Inferior parietal cortex (tissue), 1 donor: ENCODE measurements at regions not wholly inside any gene's neighbourhood (a gene's known extent, or its start where the extent isn't known, plus 50 kb on each side); places are given as distances from the start of the nearest gene placed in this dataset.

Experiments used
- DNase-seq: peaks from one replicate; pipeline ENCODE4 v3.0.0-alpha.2; 2016; ENCODE audit errors: extremely low spot score

DNA sequence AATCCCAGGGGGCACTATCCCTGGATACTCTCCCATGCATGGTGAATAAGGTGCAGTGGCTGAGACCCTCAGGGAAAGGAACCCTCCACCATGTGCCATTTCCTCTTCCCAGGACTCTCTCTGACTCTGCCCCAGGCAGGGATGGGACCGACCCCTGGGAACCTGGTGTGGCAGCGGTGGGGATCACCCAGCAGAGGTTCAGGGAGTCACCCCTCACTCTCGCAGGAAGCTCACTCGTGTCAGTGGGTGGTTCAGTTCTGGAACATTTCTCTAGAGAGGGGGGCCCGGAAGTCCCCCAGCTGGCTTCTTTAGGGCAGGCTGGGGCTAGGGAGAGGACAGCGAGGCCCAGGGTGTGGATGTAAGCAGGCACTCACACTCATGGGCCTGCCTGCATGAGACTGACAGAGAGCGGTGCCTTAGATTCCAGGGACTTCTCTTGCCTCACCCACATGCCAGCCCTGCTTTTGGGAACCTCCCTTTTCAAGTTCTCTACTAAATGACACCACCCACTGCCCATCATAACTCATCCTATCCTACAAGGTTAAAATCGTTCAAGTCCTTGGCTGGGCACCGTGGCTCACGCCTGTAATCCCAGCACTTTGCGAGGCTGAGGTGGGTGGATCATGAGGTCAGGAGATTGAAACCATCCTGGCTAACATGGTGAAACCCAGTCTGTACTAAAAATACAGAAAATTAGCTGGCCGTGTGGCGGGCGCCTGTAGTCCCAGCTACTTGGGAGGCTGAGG is 109.7 kb upstream of the SDK2 start:
- no peak for DNase-seq

DNA sequence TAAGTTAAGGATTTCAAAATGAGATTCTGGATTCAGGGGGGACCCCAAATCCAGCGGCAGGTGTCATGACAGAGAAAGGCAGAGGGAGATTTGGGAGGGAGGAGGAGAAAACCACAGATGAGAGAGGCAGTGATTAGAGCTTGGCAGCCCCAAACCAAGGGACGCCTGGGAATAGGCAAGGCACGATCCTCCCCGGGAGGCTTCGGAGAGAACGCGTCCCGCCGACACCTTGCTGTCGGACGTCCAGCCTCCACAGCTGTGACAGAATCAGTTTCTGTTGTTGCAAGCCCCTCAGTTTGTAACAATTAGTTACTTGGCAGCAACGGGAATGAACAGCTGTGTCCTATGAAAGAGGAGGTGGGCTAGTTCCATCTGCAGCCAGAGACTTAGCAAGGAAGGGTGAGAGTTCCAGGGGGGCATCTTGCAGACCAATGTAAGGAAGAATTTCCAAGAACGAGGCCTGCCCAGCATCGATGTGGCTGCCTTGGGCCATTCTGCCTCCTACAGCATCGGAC is 110.7 kb upstream of the SDK2 start:
- DNase-seq: no peak

DNA sequence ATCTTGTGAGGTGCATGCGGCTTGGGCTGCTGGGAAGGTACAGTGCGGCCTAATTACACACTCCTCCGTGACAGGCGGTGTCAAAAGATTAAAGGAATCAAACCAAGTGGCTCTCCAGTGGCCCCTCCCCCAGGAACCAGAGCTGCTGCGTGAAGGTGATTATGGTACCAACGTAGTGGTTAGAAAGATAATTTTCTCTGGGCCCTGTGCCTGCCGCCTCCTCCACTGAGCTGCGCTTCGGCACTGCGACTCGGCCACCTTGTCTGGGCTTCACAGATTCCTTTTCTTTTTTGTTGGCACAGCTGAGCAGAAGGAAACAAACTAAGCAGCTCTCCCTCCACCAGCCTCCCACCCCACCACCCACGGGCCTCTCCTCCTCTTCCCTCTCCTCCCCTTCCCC is 113.2 kb upstream of the SDK2 start:
- DNase-seq: no peak

DNA sequence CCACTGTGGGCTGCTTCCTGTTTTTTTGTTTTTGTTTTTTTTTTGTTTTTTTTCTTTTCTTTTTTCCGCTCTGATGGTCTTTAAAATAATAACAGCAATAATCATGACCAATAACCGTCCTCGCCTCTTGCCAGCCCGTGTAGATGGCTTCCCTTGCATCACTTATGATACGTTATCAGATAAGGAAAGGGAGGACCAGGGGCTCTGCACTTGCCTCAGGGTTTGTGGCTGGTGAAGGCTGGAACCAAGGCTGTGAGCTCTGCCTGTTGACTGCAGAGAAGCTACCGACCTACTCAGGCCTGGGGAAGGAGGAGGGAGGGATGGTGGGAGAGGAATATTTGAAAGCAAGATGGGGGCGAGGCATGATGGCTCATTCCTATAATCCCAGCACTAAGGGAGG is 114.0 kb upstream of the SDK2 start:
- DNase-seq: no peak

DNA sequence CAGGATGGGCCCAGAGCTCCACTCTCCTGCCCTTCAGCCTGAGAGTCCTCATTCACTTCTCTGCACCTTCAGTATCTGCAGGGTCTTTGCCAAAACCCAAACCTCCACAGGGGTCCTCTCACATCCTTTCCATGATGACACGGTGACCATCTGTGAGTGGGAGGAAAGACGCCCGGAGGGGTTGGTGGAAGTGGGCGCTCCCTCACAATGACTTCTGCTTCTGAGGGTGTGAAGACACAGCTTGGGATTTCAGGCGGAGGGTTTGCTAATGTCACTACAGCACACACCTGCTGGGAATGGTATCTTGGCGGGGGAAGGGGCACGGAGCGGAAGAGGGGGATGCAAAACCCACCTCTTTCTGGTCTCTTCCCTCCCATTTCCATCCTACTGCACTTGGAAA is 115.1 kb upstream of the SDK2 start:
- DNase-seq: no peak

DNA sequence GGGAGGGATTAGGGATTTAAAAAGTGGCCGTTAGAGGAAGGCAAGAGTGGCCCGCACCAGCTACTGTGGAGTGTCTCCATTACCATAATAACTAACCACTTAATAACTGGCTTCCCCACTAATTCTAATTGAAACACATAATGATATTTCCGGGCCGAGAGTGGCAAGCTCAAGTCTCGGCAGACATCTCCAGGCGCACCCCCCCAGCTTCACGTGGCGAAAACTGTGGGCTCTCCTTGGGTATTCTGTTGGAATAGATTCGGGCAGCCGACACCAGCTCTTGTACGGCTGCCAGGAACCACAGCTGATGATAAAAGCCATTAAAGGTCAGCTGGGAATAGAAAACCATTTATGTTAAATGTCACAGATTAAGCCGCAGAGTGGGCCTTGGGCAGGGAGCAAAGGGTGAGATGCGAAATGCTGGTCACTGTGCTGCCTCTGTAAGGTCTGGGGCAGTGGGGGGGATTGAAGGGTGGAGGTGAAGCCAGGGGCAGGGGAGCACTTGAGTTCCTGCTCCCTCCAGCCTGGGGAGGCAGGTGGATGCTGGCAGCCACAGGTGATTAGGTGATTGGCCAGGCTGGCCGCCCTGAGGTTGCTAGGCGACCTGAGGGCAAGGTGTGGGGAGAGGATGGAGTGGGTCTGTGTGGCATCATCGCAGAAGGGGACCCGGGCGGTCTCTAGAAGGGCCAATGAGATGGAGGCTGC is 115.6 kb upstream of the SDK2 start:
- DNase-seq: no peak

DNA sequence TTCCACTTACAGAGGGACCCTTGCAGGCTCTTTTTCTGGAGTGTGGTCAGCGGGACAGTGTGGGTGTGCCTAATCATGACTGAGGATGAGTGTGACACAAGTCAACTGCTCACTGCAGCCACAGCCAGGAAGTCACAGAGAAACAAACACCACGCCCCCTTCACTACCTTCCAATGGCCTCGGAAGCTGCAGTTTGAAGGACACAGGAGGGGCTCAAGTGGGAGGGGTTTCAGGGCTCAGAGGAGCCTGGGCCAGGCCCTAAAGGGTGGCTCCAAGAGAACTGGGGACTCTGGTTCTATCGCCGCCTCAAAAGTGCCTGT is 116.2 kb upstream of the SDK2 start:
- DNase-seq: no peak

DNA sequence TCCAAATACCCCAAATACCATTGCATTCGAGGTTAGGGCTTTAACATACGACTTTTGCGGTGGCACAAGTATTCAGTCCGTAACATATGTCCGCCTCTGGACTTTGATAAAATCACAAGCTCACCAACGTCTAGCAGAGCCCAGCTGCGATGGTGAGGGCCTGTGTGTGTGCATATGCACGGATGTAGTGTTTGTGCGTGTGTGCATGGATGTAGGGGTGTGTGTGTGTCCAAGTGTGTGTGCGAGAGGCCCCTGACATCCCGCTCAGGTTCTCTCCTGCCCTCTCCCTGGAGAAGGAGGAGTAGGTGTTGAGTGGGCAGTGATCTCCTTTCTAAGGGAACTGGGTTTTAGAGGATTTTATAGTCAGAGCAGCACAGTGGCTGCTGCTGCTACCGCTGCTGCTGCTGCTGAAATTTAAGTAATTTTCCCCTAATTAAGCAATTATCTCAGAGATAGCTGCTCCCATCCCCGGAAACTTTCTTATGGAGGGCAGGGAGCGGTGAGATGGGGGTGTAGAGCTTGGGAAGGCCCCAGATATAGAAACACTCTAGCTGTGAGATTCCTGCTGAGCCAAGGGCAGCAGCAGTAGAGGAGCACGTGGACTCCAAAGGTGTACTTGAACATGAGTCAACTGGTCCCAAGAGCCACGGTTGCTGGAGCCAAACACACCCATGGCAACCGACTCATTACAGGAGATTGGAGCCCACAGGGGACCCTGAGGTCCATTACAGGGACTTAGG is 121.7 kb upstream of the SDK2 start:
- no peak for DNase-seq

DNA sequence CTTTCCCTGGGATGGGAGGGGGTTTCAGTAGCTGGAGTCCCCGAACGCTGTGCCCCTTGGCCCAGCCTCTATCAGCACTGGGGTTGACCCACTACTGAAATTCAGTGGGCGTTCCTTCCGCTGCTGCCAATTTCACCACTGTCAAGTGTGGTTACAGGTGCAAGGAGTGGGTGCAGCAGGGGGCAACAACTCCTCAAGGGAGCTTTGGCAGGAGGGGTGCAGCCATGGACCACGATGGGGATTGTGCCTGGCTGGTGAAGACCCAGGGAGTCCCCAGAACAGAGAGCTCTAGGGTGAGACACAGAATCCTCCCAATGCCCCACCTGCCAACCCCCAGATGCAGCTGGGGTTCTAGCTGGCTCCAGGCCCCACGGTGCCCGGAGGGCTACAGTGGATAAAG is 123.5 kb upstream of the SDK2 start:
- DNase-seq: no peak

DNA sequence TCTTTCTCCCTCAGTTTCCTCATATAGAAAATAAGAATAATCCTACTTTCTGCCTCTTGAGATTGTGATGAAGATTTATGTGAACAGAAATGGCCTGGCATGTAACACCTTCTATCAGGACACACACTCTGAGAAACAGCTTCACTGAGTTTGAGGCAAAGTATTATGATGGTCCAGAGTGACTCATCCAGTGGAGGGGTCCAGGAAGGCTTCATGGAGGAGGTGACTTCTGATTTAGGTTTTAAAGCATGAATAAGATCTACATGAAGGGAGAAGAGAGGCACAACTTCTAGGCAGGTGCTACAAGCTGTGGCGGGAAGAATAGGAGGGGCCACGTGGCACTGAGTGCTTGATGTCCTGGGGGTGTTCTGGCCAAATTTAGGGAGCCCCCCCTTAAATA is 124.4 kb upstream of the SDK2 start:
- DNase-seq: no peak

DNA sequence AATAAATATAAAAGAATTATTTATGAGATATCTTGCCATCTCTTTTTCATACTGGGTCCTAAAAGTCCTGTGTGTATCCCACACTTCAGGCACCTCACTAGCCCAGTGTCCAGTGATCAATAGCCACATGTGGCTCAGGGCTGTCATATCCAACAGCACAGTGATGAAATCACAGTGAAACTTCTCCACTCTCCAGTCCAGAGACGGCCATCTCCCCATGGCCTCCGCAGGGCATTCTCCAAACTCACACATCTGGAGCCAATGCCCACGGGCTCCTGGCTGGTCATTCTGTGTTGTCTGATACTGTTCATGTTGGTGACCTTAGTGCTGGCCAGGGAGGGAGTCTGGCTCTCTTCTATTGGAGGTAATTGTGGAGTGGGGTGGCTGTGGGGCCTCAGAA is 125.2 kb upstream of the SDK2 start:
- DNase-seq: no peak

DNA sequence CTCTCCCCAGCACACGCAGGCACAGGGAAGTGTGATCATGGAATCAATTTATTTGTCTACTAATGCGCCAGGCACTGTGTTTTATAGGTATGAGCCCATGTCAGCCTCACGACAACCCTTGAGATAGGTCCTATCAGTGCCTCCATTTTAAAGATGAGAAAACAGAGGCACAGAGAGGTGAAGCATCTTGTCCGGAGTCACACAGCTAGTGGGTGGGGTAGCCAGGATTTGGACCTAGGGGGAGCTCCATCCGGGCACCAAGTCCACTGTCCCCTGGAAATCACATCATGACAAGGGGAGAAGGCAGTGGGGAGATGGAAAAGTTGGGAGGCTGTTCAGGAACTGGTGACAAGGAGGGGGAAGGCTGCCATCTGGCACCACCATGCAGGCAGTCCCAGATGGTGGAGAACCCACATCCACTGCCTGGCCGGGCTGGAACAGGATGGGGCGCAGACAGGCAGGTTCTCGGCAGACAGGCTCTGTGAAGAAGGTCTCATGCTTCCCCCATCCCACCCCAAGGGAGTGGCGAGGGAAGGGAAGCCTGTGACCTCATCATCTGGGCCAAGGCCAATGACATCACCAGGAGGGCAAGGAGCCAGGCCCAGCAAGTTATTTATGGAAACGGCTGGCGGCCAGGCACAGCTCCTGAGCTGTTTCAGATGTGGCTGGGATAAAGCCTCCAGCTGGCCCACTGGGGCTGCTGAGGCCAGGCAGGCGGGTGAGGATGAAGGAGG is 126.0 kb upstream of the SDK2 start:
- peak; percentile 80 for DNase-seq

DNA sequence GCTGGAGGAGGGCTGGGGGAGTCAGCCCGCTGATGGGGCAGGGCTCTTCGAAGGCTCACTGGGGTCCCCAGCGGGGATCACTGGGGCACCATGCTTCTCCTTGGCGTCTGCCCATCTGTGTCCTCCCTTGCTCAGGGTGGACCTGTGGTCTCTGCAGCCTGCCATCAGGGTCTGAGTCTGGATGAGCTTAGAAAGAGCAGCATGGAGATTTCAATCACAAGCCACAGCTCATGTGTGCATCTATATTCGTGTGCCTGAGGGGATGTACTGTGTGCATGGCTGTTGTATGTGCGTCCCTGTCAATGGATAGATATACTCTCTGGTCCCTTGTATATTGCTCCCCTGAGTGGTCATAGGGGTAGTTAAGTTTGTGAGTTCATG is 126.6 kb upstream of the SDK2 start:
- DNase-seq: no peak

DNA sequence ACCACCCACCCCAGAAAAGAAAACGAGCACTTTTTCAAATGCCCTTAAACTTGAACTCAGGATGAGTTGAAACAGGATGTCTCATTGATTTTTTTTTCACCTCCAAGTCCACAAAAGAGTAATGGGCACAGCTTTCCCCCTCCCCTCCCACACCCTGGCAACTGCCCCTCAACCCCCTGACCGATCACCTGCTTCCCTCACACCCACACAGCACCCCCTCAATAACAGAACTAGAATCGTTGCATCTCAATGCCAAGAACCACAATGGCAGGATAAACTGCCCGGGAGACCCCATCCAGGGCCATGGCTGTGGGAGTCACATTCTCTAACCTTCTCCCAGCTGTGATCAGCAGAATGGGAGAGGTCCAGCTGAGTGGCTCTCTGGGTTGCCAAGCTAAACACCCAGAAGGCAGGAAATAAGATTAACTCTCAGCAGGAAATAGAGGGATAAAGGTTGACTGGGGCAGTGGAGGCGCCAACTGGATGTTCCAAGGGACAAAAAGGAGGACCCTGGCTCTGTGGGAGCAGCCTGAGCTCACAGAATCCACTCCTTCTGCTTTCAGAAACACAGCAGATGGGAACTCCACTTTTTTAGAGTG is 128.0 kb upstream of the SDK2 start:
- DNase-seq: no peak

DNA sequence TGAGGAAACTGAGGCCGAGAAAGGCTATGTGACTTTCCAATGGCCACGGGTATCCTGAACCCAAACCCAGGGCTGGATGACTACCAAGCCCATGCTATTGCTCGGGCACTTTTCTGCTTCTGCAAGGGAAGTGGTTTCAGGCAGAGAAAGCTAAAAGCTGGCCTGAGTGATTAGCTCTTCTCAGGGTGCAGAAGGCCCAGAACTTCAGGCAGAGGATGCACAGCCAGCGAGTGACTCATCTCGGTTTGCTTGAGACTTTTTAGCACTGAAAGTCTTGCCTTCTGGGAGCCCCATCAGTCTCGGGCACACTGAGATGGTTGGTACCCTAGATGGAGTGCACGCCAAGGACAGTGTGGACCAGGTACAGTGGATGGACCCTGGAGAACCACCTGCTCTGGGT is 129.5 kb upstream of the SDK2 start:
- DNase-seq: no peak

DNA sequence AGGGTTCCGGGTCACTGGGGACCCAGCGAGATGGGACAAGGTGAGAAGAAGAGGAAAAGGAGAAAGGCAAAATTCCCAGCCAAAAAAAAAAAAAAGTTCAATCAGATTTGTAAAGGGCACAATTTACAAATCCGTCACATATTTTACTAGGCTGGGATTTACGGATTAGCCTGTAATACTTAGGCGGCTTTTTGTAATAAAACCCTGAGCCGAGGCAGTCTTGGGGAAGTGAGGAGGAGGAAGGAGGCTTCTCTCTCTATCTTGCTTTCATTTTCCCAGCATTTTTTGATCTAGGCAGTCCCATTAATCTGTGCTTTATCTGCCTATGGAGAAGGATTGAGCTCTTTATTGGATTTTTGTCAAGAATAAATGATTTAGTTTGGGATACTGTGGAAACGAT is 130.6 kb upstream of the SDK2 start:
- DNase-seq: no peak

DNA sequence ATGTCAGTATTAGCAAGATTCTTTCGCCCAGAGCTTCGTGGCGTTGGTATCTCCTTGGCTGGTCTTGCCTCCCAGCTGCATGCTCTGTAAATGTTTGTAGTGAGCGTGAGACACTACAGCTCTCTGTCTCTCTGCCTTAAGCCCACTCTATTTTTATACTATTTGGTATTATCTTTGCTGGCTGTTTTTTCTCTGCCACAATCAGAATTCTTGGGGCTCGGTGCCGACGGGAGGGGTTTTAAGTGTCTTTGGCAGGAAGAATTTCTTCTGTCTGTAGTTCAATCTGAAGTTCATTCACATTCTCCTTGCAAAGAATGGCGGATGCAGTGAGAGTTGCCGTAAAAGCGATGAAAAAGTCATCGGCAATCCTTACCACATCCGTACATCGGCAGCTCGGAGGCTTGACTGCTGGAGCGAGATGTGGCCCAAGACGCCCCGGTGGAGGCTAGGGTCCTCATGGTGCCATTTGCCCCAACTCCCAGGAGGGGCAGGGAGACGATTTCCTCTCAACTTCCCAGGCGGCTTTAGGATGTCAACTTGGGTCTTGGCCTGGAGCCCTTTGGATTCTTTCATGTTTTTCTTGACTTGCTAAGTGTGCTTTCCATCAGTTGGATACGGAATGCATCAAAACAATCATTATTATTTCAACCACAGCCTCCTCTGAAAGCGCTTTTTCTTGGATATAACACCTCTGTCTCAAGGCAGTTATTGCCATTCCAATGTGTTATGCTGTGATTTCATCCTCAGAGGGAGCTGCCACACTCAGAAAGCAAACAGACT is 132.3 kb upstream of the SDK2 start:
- no peak for DNase-seq

DNA sequence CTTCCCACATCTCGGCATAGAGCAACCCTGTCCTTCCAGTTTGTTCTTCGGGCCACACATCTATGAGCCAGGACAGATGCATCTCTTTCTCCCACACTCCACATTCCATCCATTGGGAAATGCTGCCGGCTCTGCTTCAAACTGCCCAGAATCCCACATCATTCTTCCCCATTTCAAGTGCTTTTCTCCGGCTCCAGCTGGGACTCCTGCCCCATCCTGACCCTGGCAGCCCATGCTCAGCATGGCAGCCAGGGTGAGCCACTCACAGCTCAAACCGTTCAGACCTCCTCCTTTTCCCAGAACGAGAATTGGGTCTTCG is 132.8 kb upstream of the SDK2 start:
- DNase-seq: no peak

DNA sequence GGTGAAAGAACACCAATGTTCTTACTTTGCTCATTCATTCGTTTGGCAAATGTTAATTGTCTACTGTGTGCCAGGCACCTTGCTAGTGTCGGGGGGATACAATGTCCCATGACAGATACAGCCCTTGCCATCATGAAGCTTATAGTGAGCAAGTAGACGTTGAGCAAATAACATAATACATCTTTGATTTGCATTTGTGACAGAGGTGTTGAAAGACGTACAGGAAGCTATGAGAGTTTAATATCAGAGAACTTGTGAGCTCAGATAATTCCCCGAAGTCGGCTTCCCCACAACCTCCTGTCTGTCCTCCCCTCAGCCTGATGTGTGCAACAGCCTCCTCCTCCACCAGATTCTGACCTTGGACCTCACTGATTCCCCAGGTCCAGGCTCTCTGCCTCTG is 138.0 kb upstream of the SDK2 start:
- DNase-seq: no peak

DNA sequence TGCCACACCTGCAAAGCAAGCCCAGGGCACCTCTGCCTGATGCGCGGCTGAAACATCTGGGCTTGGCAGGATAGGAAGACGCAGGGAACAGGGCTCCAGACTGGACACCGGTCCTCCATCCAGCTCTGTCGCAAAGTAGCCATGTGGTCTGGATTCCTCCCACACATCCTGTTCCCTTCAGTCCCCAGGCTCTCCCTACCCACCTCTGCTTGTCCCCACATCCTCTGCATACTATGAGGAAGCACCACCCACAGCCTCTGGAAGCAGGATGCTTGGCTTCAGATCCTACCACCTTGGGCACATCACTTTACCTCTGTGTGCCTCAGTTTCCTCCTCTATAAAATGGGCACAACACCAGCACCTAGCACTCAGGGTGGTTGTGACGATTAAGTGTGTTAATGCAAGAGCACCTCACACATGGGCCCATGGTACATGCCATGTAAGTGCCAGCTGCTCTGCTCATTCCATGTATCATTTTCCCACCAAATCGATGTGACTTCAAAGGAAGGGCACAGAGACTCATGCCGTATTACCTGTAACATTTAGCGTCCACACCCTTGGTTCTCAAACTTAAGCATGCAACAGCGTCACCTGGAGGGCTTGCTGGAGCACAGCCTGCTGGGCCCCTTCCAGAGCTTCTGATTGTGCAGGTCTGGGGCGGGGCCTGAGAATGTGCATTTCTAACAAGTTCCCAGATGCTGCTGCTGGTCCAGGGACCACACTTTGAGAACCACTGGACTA is 138.6 kb upstream of the SDK2 start:
- DNase-seq: no peak

DNA sequence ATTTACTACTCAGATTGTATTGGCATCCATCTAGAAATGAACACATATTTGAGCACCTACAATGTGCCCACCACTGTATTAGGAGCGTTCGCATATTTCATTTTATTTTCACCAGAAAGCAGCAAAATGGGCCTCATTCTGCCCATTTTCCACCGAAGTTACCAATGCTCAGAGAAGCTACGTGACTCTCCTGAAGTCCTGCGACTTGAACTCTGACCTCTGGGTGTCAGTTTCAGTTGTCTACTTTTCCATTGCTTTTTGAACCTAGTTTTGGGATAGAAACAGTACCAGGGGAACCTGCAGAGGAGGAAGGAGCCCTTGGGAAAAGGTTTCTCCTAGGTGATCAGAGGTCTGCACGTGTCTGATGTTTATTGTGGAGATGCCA is 139.1 kb upstream of the SDK2 start:
- DNase-seq: no peak
